ENCODE measurements at regions not wholly inside any gene's neighbourhood (a gene's known extent, or its start where the extent isn't known, plus 50 kb on each side); places are given as distances from the start of the nearest gene placed in this dataset.

DNA sequence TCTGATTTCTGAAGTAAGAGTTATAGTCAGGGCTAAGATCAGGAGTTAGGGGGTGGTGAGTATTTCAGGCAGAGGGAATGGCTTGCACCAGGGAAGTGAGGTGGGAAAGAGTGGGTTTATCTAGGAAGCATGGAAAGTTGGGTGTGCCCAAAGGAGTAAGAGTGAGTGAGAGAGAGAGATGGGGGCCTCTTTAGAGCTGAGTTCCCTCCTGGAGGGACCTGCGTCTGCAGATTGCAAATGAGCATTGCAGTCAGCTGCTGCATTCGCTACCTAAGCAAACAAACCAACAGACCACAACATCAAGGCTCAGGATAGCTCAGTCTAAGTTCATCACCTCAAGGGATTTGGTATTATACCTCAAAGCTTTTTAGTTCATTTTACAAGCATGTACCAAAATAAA lies 405.8 kb downstream of the FGF9 start:
- peaks cover 10% of the 10 kb centered on the region for H3K4me1 ChIP-seq (ENCODE audit: control insufficient read depth, insufficient read depth, low read length)
- H3K36me3 ChIP-seq (ENCODE audit: control insufficient read depth in 2 of 2, insufficient read depth in 1 of 2, low read length in 2 of 2) = no peaks in the 10 kb centered on the region
- POLR2A ChIA-PET = no interaction called here
- H3K9me3 ChIP-seq (ENCODE audit: control insufficient read depth, insufficient read depth, low read depth, low read length) = no peaks in the 10 kb centered on the region
- CTCF ChIA-PET = interaction anchor here (0.8 to 1.0 kb wide), 2 partner anchors 164 to 228 kb away, joined by 3 to 4 read pairs; no protein-coding TSS in a partner anchor
- TF ChIP-seq, protein P1, sequence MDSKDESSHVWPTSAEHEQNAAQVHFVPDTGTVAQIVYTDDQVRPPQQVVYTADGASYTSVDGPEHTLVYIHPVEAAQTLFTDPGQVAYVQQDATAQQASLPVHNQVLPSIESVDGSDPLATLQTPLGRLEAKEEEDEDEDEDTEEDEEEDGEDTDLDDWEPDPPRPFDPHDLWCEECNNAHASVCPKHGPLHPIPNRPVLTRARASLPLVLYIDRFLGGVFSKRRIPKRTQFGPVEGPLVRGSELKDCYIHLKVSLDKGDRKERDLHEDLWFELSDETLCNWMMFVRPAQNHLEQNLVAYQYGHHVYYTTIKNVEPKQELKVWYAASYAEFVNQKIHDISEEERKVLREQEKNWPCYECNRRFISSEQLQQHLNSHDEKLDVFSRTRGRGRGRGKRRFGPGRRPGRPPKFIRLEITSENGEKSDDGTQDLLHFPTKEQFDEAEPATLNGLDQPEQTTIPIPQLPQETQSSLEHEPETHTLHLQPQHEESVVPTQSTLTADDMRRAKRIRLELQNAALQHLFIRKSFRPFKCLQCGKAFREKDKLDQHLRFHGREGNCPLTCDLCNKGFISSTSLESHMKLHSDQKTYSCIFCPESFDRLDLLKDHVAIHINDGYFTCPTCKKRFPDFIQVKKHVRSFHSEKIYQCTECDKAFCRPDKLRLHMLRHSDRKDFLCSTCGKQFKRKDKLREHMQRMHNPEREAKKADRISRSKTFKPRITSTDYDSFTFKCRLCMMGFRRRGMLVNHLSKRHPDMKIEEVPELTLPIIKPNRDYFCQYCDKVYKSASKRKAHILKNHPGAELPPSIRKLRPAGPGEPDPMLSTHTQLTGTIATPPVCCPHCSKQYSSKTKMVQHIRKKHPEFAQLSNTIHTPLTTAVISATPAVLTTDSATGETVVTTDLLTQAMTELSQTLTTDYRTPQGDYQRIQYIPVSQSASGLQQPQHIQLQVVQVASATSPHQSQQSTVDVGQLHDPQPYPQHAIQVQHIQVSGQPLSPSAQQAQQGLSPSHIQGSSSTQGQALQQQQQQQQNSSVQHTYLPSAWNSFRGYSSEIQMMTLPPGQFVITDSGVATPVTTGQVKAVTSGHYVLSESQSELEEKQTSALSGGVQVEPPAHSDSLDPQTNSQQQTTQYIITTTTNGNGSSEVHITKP (tag by site-specific recombination; IDR thresholded peaks at IDR 0.05) = peak; percentile 77
- TF ChIP-seq, protein P2, sequence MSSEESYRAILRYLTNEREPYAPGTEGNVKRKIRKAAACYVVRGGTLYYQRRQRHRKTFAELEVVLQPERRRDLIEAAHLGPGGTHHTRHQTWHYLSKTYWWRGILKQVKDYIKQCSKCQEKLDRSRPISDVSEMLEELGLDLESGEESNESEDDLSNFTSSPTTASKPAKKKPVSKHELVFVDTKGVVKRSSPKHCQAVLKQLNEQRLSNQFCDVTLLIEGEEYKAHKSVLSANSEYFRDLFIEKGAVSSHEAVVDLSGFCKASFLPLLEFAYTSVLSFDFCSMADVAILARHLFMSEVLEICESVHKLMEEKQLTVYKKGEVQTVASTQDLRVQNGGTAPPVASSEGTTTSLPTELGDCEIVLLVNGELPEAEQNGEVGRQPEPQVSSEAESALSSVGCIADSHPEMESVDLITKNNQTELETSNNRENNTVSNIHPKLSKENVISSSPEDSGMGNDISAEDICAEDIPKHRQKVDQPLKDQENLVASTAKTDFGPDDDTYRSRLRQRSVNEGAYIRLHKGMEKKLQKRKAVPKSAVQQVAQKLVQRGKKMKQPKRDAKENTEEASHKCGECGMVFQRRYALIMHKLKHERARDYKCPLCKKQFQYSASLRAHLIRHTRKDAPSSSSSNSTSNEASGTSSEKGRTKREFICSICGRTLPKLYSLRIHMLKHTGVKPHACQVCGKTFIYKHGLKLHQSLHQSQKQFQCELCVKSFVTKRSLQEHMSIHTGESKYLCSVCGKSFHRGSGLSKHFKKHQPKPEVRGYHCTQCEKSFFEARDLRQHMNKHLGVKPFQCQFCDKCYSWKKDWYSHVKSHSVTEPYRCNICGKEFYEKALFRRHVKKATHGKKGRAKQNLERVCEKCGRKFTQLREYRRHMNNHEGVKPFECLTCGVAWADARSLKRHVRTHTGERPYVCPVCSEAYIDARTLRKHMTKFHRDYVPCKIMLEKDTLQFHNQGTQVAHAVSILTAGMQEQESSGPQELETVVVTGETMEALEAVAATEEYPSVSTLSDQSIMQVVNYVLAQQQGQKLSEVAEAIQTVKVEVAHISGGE (tag by site-specific recombination; conservative IDR thresholded peaks at IDR 0.05; ENCODE audit: low read depth) = no peak
- 0 out of 2 replicates have a peak, but pooled peaks have one; percentile 19 for TF ChIP-seq ZNF335 (tag by site-specific recombination; conservative IDR thresholded peaks at IDR 0.05)
- TF ChIP-seq FEZF1 (tag by site-specific recombination; IDR thresholded peaks at IDR 0.05) = peak; percentile 98
- TF ChIP-seq, protein P3, sequence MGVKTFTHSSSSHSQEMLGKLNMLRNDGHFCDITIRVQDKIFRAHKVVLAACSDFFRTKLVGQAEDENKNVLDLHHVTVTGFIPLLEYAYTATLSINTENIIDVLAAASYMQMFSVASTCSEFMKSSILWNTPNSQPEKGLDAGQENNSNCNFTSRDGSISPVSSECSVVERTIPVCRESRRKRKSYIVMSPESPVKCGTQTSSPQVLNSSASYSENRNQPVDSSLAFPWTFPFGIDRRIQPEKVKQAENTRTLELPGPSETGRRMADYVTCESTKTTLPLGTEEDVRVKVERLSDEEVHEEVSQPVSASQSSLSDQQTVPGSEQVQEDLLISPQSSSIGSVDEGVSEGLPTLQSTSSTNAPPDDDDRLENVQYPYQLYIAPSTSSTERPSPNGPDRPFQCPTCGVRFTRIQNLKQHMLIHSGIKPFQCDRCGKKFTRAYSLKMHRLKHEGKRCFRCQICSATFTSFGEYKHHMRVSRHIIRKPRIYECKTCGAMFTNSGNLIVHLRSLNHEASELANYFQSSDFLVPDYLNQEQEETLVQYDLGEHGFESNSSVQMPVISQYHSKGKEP (tag by site-specific recombination; IDR thresholded peaks at IDR 0.05) = peak; percentile 93
- peak; percentile 49; the same call in 1 of the 2 replicates for TF ChIP-seq ZBTB48 (tag by site-specific recombination; IDR thresholded peaks at IDR 0.05)
- TF ChIP-seq ZNF654 (tag by site-specific recombination; IDR thresholded peaks at IDR 0.05; ENCODE audit: low read depth) = no peak
- peak overlapping the region; percentile 25; the same call in 1 of the 2 replicates for H3K27ac ChIP-seq (ENCODE audit: extremely low read depth, low read depth, low read length)
- no peak overlapping the region for H3K4me3 ChIP-seq (ENCODE audit: low read depth, low read length)

DNA sequence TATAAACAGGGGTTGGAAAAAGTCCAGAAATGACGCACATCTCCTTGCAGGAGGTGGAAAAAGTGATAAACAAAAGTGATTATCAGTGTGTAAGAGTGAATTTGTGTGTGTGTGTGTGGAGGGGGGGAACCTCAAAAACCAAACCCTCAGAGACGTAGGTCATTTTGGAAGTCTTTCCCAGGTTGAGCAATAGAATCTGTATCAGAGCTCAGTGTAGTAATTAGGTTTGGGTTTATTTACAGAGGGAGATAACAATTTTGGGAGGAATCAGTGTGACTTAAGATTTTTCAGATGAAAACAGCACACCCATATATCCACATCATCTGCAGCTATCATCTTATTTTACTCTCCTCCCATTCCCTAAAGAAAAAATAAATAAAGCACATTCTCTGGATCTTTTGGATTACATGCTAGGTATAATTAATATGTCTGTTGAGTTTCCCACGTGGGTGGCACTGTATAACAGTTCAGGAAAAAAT lies 406.4 kb downstream of the FGF9 start:
- Histone ChIP-seq H3K4me1 (ENCODE audit: control insufficient read depth, insufficient read depth, low read length) (peaks cover 10% of the 10 kb centered on the region), H3K9me3 (ENCODE audit: control insufficient read depth, insufficient read depth, low read depth, low read length) (no peaks in the 10 kb centered on the region), H3K27ac (ENCODE audit: extremely low read depth, low read depth, low read length) (peak overlapping the region; percentile 25; the same call in 1 of the 2 replicates), H3K4me3 (ENCODE audit: low read depth, low read length) (no peak overlapping the region), H3K36me3 (ENCODE audit: control insufficient read depth in 2 of 2, insufficient read depth in 1 of 2, low read length in 2 of 2) (no peaks in the 10 kb centered on the region)
- CTCF ChIA-PET = interaction anchor here (0.8 to 1.0 kb wide), 2 partner anchors 164 to 229 kb away, joined by 3 to 4 read pairs; no protein-coding TSS in a partner anchor
- POLR2A ChIA-PET = no interaction called here
- TF ChIP-seq ZNF416 (tag by site-specific recombination; IDR thresholded peaks at IDR 0.05) (no peak), SCRT1 (tag by site-specific recombination; IDR thresholded peaks at IDR 0.05; ENCODE audit: borderline replicate concordance) (no peak), ZNF248 (tag by site-specific recombination; IDR thresholded peaks at IDR 0.05) (no peak), ZNF138 (tag by site-specific recombination; IDR thresholded peaks at IDR 0.05; ENCODE audit: borderline replicate concordance) (no peak), ZNF302 (tag by site-specific recombination; IDR thresholded peaks at IDR 0.05; ENCODE audit: low read depth) (no peak), WT1 (tag by site-specific recombination; IDR thresholded peaks at IDR 0.05) (0 out of 2 replicates have a peak, but pooled peaks have one; percentile 43), KLF8 (tag by site-specific recombination; IDR thresholded peaks at IDR 0.05) (peak; percentile 61), ZNF76 (tag by site-specific recombination; IDR thresholded peaks at IDR 0.05; ENCODE audit: borderline replicate concordance, low read depth) (no peak), ZNF112 (tag by site-specific recombination; IDR thresholded peaks at IDR 0.05) (no peak), ZNF19 (tag by site-specific recombination; IDR thresholded peaks at IDR 0.05; ENCODE audit: low read depth) (no peak), ZXDB (tag by site-specific recombination; IDR thresholded peaks at IDR 0.05) (0 out of 2 replicates have a peak, but pooled peaks have one; percentile 66), MYNN (tag by site-specific recombination; IDR thresholded peaks at IDR 0.05; ENCODE audit: borderline replicate concordance) (no peak)
- TF ChIP-seq, protein P4, sequence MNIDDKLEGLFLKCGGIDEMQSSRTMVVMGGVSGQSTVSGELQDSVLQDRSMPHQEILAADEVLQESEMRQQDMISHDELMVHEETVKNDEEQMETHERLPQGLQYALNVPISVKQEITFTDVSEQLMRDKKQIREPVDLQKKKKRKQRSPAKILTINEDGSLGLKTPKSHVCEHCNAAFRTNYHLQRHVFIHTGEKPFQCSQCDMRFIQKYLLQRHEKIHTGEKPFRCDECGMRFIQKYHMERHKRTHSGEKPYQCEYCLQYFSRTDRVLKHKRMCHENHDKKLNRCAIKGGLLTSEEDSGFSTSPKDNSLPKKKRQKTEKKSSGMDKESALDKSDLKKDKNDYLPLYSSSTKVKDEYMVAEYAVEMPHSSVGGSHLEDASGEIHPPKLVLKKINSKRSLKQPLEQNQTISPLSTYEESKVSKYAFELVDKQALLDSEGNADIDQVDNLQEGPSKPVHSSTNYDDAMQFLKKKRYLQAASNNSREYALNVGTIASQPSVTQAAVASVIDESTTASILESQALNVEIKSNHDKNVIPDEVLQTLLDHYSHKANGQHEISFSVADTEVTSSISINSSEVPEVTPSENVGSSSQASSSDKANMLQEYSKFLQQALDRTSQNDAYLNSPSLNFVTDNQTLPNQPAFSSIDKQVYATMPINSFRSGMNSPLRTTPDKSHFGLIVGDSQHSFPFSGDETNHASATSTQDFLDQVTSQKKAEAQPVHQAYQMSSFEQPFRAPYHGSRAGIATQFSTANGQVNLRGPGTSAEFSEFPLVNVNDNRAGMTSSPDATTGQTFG (tag by site-specific recombination; IDR thresholded peaks at IDR 0.05; ENCODE audit: borderline replicate concordance) = no peak
- TF ChIP-seq, protein P5, sequence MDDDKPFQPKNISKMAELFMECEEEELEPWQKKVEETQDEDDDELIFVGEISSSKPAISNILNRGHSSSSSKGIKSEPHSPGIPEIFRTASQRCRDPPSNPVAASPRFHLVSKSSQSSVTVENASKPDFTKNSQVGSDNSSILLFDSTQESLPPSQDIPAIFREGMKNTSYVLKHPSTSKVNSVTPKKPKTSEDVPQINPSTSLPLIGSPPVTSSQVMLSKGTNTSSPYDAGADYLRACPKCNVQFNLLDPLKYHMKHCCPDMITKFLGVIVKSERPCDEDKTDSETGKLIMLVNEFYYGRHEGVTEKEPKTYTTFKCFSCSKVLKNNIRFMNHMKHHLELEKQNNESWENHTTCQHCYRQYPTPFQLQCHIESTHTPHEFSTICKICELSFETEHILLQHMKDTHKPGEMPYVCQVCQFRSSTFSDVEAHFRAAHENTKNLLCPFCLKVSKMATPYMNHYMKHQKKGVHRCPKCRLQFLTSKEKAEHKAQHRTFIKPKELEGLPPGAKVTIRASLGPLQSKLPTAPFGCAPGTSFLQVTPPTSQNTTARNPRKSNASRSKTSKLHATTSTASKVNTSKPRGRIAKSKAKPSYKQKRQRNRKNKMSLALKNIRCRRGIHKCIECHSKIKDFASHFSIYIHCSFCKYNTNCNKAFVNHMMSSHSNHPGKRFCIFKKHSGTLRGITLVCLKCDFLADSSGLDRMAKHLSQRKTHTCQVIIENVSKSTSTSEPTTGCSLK (tag by site-specific recombination; IDR thresholded peaks at IDR 0.05) = no peak
